C4-2B (cell line): ENCODE measurements at regions not wholly inside any gene's neighbourhood (a gene's known extent, or its start where the extent isn't known, plus 50 kb on each side); places are given as distances from the start of the nearest gene placed in this dataset.
"Not testable (repeated sequence)": the region's sequence is repeated elsewhere in the genome, so short reads cannot be mapped to it uniquely, and the experiment has no call there.

Source experiments
- H3K27ac ChIP-seq: fragments of 450-650 bp; 2 replicates; pipeline ENCODE4 v1.5.1; 2017
- ZFX ChIP-seq: fragments of 450-650 bp; IDR thresholded peaks from 2 replicates; pipeline ENCODE4 v1.6.1; 2017
- TF ChIP-seq, protein P1 (sequence below): fragments of 450-650 bp; conservative IDR thresholded peaks from 2 replicates; pipeline ENCODE4 v1.5.1; 2017; ENCODE audit warnings: mild to moderate bottlenecking

DNA sequence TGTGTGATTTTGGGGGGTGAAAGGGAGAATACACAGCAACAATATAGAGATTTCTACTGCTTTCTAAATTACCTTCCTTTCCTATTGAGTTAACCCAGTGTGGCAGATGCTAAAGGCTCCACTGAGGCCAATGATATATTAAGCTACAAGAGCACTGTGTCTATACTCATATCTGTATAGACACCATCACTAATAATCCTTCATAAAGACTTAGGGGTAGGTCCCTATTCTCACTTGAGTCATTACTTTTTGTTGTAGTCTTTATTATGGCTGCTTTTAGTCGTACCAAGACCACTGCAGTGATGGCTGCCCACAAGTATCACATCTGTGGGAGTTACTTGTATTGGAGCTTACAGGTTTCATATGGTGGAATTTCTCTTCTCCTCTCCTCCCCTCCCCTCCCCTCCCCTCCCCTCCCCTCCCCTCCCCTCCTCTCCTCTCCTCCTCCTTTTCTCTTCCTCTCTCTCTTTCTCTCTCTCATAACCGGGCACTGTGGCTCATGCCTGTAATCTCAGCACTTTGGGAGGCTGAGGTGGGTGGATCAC lies 637.6 kb downstream of the ADCYAP1 start:
- TF ChIP-seq, protein P1, sequence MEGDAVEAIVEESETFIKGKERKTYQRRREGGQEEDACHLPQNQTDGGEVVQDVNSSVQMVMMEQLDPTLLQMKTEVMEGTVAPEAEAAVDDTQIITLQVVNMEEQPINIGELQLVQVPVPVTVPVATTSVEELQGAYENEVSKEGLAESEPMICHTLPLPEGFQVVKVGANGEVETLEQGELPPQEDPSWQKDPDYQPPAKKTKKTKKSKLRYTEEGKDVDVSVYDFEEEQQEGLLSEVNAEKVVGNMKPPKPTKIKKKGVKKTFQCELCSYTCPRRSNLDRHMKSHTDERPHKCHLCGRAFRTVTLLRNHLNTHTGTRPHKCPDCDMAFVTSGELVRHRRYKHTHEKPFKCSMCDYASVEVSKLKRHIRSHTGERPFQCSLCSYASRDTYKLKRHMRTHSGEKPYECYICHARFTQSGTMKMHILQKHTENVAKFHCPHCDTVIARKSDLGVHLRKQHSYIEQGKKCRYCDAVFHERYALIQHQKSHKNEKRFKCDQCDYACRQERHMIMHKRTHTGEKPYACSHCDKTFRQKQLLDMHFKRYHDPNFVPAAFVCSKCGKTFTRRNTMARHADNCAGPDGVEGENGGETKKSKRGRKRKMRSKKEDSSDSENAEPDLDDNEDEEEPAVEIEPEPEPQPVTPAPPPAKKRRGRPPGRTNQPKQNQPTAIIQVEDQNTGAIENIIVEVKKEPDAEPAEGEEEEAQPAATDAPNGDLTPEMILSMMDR: no peak
- TF ChIP-seq ZFX: no peak
- H3K27ac ChIP-seq: no peak overlapping the region

- TF ChIP-seq, protein P1: no peak
- TF ChIP-seq ZFX: no peak
- no peak overlapping the region for H3K27ac ChIP-seq
These were observed 639.3 kb downstream of the ADCYAP1 start for GRCh38 chr18:1544016-1544415.

GRCh38 chr18:1557711-1558110 lies 653.0 kb downstream of the ADCYAP1 start:
- H3K27ac ChIP-seq: not testable (repeated sequence)

DNA sequence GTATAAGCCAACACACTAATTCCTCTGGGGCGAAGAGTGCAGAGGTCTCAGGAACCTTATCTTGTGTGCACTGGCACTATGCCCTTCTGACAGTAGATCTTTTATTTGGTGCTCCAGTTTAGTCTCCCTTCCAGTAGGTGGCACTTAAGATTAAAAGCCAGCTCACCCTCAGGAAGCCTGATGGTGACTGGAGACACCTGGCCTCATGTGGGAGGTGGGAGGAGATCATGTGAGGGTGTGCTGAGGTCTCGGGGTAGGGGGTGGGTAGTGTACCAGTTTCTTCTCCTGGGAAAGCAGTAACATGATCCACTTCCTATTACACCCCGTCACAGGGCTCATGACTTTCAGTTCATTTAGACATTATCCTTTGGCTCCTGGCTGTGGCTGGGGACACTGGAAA lies 654.9 kb downstream of the ADCYAP1 start:
- TF ChIP-seq, protein P1: peak; percentile 36
- no peak for TF ChIP-seq ZFX
- no peak overlapping the region for H3K27ac ChIP-seq

GRCh38 chr18:1564793-1565192 lies 660.1 kb downstream of the ADCYAP1 start:
- no peak overlapping the region for H3K27ac ChIP-seq
- TF ChIP-seq, protein P1: no peak
- no peak for TF ChIP-seq ZFX

DNA sequence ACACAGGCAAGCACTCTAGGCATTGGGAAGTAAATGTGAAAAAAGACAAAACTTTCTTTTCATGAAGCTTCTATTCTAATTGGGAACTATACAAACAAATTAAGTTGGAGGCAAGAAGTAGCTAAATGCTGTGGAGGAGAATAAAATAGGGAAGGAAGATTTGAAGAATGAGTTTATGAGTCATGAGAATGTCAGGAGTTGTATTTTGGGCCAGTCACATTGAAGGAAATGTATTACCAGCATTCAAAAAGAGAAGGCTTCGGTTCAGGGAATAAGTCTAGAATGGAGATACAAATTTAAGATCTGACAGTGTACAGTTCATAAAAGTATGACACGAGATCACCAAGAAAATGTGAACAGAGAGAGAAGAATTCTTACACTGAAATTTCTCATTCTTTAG lies 666.5 kb downstream of the ADCYAP1 start:
- no peak overlapping the region for H3K27ac ChIP-seq
- TF ChIP-seq, protein P1: no peak
- no peak for TF ChIP-seq ZFX

DNA sequence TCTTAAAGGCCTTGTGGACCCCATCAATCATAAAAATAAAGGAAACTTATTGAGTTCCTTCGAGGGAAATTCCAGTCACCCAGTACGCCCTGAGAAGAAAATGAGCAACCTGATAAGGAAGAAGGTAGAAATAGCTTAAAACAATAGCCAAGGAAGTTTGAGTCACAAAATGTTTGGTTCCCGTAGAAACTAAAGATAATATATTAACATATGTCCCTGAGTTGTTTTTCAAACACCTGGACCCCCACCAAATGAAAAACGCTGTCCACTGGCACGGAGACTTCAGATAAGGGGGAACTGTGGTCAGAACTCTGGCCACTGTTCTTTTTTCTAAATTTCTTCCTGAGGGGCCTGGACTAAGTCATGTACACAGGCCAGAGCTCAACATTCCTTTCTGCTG lies 669.1 kb downstream of the ADCYAP1 start:
- no peak for TF ChIP-seq ZFX
- TF ChIP-seq, protein P1: no peak

GRCh38 chr18:1575084-1575483 lies 670.4 kb downstream of the ADCYAP1 start:
- no peak overlapping the region for H3K27ac ChIP-seq
- TF ChIP-seq, protein P1: no peak
- no peak for TF ChIP-seq ZFX

More for the DNA sequence above, 669.1 kb downstream of the ADCYAP1 start:
- H3K27ac ChIP-seq: no peak overlapping the region
